Endothelial cell of umbilical vein (primary cell): ENCODE measurements at regions not wholly inside any gene's neighbourhood (a gene's known extent, or its start where the extent isn't known, plus 50 kb on each side); places are given as distances from the start of the nearest gene placed in this dataset.

Experiments used
- BruUV-seq: library from RNA; stranded (reverse); fragments of 400-500 nt; replicated peaks from 2 replicates; lab custom pipeline; 2021; lab: Mats Ljungman, UMichigan
- CTCF ChIA-PET: fragments of 300-600, 350-600 bp; sonication (Branson Sonifier 250); formaldehyde crosslinking; loops from one replicate; lab custom pipeline; 2021; ENCODE audit warnings: antibody characterized with exemption, inconsistent platforms; lab: Charles Lee
- POLR2A ChIA-PET: fragments of 300-600, 350-600 bp; sonication (Branson Sonifier 250); formaldehyde crosslinking; loops from one replicate; lab custom pipeline; 2021; ENCODE audit warnings: antibody characterized with exemption, inconsistent platforms; lab: Charles Lee
- DNase-seq: peaks from one replicate; pipeline ENCODE4 v3.0.0-alpha.2; 2011; ENCODE audit warnings: low read depth, low spot score
- FAIRE-seq: peaks from 2 replicates; lab custom pipeline; 2011; peaks lifted over from hg19 to GRCh38; lab: Jason Lieb, UNC
- H2AFZ ChIP-seq: 2 replicates; pipeline ENCODE4 v1.6.0; 2012; ENCODE audit warnings: low read depth, low read length, control low read depth, inconsistent platforms
- H3K27ac ChIP-seq: 2 replicates; pipeline ENCODE4 v1.5.1; 2011; ENCODE audit warnings: low read depth, mild to moderate bottlenecking, control low read depth, low read length, moderate library complexity; ENCODE audit not compliant: insufficient read depth
- H3K27me3 ChIP-seq, 2 experiments: 2 replicates each; pipeline versions ENCODE4 v1.6.0 to v1.6.1; 2011; ENCODE audit warnings: low read length in 2 of 2, mixed read lengths in 1 of 2; ENCODE audit not compliant: control insufficient read depth in 2 of 2, insufficient read depth in 2 of 2
- H3K36me3 ChIP-seq, 2 experiments: 2 replicates in 1 of 2; 3 replicates in 1 of 2; pipeline ENCODE4 v1.5.1; 2011; ENCODE audit warnings: low read length in 2 of 2, mild to moderate bottlenecking in 1 of 2, moderate library complexity in 1 of 2; ENCODE audit not compliant: control insufficient read depth in 2 of 2, insufficient read depth in 2 of 2; ENCODE audit errors: extremely low read depth in 1 of 2
- H3K4me1 ChIP-seq: 3 replicates; pipeline ENCODE4 v1.5.1; 2011; ENCODE audit warnings: mild to moderate bottlenecking, low read length; ENCODE audit not compliant: control insufficient read depth, insufficient read depth; ENCODE audit errors: extremely low read depth
- H3K4me2 ChIP-seq: 2 replicates; pipeline ENCODE4 v1.6.1; 2011; ENCODE audit warnings: low read length, control low read depth, mixed read lengths; ENCODE audit not compliant: insufficient read depth
- H3K4me3 ChIP-seq, 3 experiments: fragments of 200-600 bp in 1 of 3; sonication (generic), shearing (Covaris generic) in 1 of 3; replicated peaks in 1 of 3; 2 replicates each; pipeline ENCODE4 v1.5.1; 2011 to 2016; ENCODE audit warnings: control low read depth in 3 of 3, low read length in 3 of 3, mild to moderate bottlenecking in 2 of 3, inconsistent platforms in 1 of 3, low read depth in 1 of 3, moderate library complexity in 1 of 3; ENCODE audit not compliant: insufficient read depth in 1 of 3
- H3K79me2 ChIP-seq: 2 replicates; pipeline ENCODE4 v1.6.0; 2012; ENCODE audit warnings: low read length, inconsistent platforms; ENCODE audit not compliant: control insufficient read depth, insufficient read depth
- H3K9ac ChIP-seq: replicated peaks from 2 replicates; pipeline ENCODE3; 2011; ENCODE audit warnings: low read length, control low read depth; ENCODE audit not compliant: insufficient read depth; ENCODE audit errors: extremely low read depth
- H3K9me1 ChIP-seq: replicated peaks from 3 replicates; pipeline ENCODE4 v1.6.0; 2011; ENCODE audit warnings: mild to moderate bottlenecking, low read length; ENCODE audit not compliant: control insufficient read depth, insufficient read depth; ENCODE audit errors: extremely low read depth
- H3K9me3 ChIP-seq: replicated peaks from 2 replicates; pipeline ENCODE4 v1.5.1; 2012; ENCODE audit warnings: low read length, inconsistent platforms; ENCODE audit not compliant: control insufficient read depth, insufficient read depth
- H4K20me1 ChIP-seq: replicated peaks from 2 replicates; pipeline ENCODE3; 2011; ENCODE audit warnings: mild to moderate bottlenecking, low read length; ENCODE audit not compliant: control insufficient read depth, insufficient read depth; ENCODE audit errors: extremely low read depth
- EZH2 ChIP-seq: IDR thresholded peaks from 2 replicates; pipeline ENCODE4 v1.6.1; 2012; ENCODE audit warnings: borderline replicate concordance, low read depth, mild to moderate bottlenecking, moderate library complexity, low read length, inconsistent platforms; ENCODE audit not compliant: severe bottlenecking
- FOS ChIP-seq: IDR thresholded peaks from 2 replicates; pipeline ENCODE4 v1.6.1; 2011; ENCODE audit warnings: mild to moderate bottlenecking, low read length, moderate library complexity, borderline replicate concordance; ENCODE audit not compliant: insufficient read depth
- GATA2 ChIP-seq: IDR thresholded peaks from 2 replicates; pipeline ENCODE4 v1.7.0; 2011; ENCODE audit warnings: low read depth, mild to moderate bottlenecking, moderate library complexity, mixed read lengths, low read length; ENCODE audit not compliant: insufficient read length, insufficient read depth
- JUN ChIP-seq: IDR thresholded peaks from 2 replicates; pipeline ENCODE4 v1.6.1; 2011; ENCODE audit warnings: borderline replicate concordance, low read depth; ENCODE audit not compliant: insufficient read length, insufficient read depth
- MAX ChIP-seq: IDR thresholded peaks from 2 replicates; pipeline ENCODE4 v1.6.1; 2011; ENCODE audit not compliant: insufficient read depth, insufficient read length
- MYC ChIP-seq: IDR thresholded peaks from one replicate; pipeline ENCODE4 v1.6.1; 2011; ENCODE audit warnings: mild to moderate bottlenecking, low read depth, low read length
- POLR2A ChIP-seq: IDR thresholded peaks from 2 replicates; pipeline ENCODE4 v1.6.1; 2012; ENCODE audit warnings: low read depth, mild to moderate bottlenecking, control low read depth, low read length
- POLR2AphosphoS5 ChIP-seq: IDR thresholded peaks from 2 replicates; pipeline ENCODE4 v1.6.1; 2012; ENCODE audit warnings: low read depth, mild to moderate bottlenecking, control low read depth, low read length, moderate library complexity; ENCODE audit not compliant: insufficient read depth
- dilution Hi-C: fragments of 300-500 bp; cut with MboI; formaldehyde crosslinking; loops from one replicate; pipeline ENCODE4 v1.15.0; 2019; ENCODE audit warnings: low sequenced_read_pairs; ENCODE audit not compliant: extremely low pct_ligation_motif_present
- intact Hi-C: fragments of 100-400 bp; cut with micrococcal nuclease; formaldehyde crosslinking; loops from one replicate; pipeline ENCODE4 v1.10.0; 2022
- TF ChIP-seq, protein P1 (sequence below), 2 donors: IDR thresholded peaks; 1 replicate in 1 of 2; 2 replicates in 1 of 2; pipeline ENCODE4 v1.5.1; 2011; ENCODE audit warnings: low read length in 2 of 2, mild to moderate bottlenecking in 2 of 2, moderate library complexity in 2 of 2, control low read depth in 1 of 2, inconsistent platforms in 1 of 2, low read depth in 1 of 2; ENCODE audit not compliant: insufficient read depth in 1 of 2; ENCODE audit errors: extremely low read depth in 1 of 2

- POLR2A ChIA-PET: no interaction called here
- H3K4me1 ChIP-seq: peaks cover 30% of the 10 kb centered on the region
- no peaks in the 10 kb centered on the region for H4K20me1 ChIP-seq
- no peak overlapping the region for H3K9ac ChIP-seq
- no peak overlapping the region for H3K27ac ChIP-seq
- H3K27me3 ChIP-seq: no peaks in the 10 kb centered on the region
- no peak overlapping the region for H2AFZ ChIP-seq
- TF ChIP-seq MAX (no peak), MYC (no peak), JUN (no peak), POLR2A (no peak), GATA2 (no peak), FOS (no peak), POLR2AphosphoS5 (no peak), EZH2 (no peak)
- TF ChIP-seq, protein P1, sequence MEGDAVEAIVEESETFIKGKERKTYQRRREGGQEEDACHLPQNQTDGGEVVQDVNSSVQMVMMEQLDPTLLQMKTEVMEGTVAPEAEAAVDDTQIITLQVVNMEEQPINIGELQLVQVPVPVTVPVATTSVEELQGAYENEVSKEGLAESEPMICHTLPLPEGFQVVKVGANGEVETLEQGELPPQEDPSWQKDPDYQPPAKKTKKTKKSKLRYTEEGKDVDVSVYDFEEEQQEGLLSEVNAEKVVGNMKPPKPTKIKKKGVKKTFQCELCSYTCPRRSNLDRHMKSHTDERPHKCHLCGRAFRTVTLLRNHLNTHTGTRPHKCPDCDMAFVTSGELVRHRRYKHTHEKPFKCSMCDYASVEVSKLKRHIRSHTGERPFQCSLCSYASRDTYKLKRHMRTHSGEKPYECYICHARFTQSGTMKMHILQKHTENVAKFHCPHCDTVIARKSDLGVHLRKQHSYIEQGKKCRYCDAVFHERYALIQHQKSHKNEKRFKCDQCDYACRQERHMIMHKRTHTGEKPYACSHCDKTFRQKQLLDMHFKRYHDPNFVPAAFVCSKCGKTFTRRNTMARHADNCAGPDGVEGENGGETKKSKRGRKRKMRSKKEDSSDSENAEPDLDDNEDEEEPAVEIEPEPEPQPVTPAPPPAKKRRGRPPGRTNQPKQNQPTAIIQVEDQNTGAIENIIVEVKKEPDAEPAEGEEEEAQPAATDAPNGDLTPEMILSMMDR (IDR thresholded peaks at IDR 0.05; ENCODE audit: extremely low read depth in 1 of 2, insufficient read depth in 1 of 2, low read depth in 1 of 2, low read length in 2 of 2): no peak
- no peak overlapping the region for H3K4me2 ChIP-seq
- H3K79me2 ChIP-seq: no peaks in the 10 kb centered on the region
- no peak overlapping the region for H3K4me3 ChIP-seq
- H3K9me3 ChIP-seq: no peaks in the 10 kb centered on the region
- H3K9me1 ChIP-seq: no peaks in the 10 kb centered on the region
- intact Hi-C loops (no loop called here), dilution Hi-C loops (no loop called here)
- no TSS peak for BruUV-seq
- H3K36me3 ChIP-seq: no peaks in the 10 kb centered on the region
- CTCF ChIA-PET: interaction anchor here (1.6 to 2.5 kb wide), 3 partner anchors 16 to 249 kb away, joined by 5 to 10 read pairs (median 9); no protein-coding TSS in a partner anchor
- DNase-seq (no peak), FAIRE-seq (no peak)
Measured at GRCh38 chr6:56887086-56887485, 67.8 kb upstream of the BEND6 start.
